GM18907 (cell line): ENCODE measurements at regions not wholly inside any gene's neighbourhood (a gene's known extent, or its start where the extent isn't known, plus 50 kb on each side); places are given as distances from the start of the nearest gene placed in this dataset.
A peak's percentile ranks its signal among the peaks of the same experiment; 100 is the strongest.
"Not testable (repeated sequence)": the region's sequence is repeated elsewhere in the genome, so short reads cannot be mapped to it uniquely, and the experiment has no call there.

Experiments used
- ATAC-seq: cut with Tn5 transposase; IDR thresholded peaks from one replicate; pipeline ENCODE4 v1.9.1; 2021; ENCODE audit warnings: mild to moderate bottlenecking, moderate library complexity; ENCODE audit not compliant: unreplicated experiment

DNA sequence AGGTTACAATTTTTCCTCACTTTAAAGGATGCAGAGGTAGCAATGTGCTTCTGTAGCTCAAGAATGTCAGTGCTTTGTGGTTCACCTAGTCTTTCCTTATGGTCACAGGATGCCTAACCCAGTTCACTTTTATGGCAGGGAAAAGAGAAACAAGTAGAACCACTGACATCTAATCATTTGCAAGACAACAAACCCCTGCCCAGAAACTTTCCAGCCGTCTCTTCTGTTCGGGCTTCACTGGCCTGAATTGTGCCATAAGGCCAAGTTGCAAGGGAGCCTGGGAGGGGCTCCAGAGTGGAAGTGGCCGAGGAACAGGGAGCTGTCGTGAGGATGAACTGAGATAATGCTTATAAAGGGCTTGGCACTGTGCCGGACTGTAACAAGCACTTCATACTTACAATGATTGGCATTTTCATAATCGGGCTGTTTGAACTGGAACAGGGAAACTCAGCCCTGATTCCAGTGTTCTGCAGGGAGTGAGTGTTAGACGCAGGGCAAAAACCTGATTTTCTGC is 212.6 kb downstream of the BCAS1 start:
- no peak for ATAC-seq

DNA sequence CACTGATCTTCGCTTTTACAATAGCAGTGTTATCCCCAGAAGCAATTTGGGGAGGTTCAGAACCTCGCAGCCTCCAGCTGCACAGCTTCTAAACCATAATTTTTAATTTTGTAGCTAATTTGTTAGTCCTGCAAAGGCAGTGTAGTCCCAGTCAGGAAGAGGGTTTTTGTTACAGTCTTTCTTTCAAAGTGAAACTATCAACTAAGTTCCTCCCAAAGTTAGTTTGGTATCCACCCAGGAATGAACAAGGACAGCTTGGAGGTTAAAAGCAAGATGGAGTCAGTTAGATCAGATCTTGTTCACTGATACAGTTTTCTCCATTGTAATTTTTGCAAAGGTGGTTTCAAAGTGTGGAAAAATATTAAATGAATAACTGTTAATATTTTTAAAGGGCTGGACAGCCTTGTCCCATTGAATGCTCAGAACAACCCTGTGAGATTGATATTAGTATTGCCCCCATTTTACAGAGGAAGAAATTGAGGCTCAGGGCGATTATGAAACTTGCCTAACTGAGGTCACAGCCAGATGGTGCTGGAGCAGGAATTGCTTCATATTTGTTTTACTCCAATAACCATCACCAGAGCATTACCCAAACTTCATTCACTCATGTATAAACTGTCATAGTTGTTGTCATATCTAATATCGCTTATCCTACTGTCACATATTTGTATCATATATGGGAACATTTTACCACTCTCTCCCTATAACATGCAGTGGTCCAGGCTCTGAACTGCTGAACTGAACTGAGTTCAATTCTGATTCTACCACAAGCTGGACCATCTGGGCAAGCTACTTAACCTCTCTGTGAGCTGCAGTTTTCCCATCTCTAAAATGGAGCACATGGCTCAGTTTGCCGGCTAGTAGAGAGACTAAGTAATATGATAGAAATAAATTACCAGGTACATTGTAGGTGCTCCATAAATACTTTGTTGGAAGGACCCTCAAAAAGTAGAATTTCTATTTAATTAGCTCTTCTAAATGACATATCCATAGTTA is 213.8 kb downstream of the BCAS1 start:
- no peak for ATAC-seq

DNA sequence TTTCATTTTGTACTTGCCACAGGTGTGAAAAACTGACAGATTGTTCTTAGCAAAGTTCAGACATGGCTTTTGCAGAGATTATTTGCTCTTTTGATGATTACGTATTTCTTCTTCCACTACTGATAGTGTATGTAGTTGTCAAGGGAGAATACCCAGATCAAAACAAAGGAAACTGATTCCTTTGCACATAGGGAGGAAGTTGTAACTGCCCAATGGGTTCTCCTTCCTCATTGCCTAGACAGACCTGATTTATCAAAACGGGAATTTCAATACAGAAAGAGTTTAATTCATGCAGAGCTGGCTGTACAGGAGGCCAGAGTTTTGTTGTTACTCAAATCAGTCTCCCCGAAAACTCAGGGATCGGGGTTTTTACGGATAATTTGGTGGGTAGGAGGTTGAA is 214.7 kb downstream of the BCAS1 start:
- ATAC-seq = no peak

DNA sequence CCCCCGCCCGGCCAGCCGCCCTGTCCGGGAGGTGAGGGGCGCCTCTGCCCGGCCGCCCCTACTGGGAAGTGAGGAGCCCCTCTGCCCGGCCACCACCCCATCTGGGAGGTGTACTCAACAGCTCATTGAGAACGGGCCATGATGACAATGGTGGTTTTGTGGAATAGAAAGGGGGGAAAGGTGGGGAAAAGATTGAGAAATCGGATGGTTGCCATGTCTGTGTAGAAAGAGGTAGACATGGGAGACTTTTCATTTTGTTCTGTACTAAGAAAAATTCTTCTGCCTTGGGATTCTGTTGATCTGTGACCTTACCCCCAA is 215.8 kb downstream of the BCAS1 start:
- not testable (repeated sequence) for ATAC-seq

DNA sequence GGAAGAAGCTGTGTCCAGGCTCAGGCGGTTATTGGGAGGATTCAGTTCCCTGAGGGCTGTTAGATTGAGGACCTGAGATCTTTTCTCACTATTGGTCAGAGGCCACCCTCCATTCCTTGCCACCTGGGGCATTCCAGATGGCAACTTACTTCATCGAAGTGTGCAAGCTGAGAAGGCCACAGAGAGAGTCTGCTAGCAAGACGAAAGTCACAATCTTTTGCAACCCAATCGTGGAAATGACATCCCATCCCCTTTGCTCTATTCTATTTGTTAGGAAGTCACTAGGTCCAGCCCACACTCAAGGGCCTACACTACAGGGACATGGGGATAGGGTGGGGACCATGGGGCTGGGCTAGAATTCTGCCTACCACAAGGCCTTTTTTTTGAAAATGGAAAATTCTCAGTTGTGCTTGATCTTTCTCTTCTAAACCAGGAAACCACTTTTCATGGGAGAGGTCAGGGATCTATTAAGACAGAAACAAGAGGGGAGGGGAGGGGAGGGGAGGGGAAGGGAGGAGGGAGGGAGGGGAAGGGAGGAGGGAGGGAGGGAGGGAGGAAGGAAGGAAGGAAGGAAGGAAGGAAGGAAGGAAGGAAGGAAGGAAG is 217.2 kb downstream of the BCAS1 start:
- ATAC-seq = no peak

DNA sequence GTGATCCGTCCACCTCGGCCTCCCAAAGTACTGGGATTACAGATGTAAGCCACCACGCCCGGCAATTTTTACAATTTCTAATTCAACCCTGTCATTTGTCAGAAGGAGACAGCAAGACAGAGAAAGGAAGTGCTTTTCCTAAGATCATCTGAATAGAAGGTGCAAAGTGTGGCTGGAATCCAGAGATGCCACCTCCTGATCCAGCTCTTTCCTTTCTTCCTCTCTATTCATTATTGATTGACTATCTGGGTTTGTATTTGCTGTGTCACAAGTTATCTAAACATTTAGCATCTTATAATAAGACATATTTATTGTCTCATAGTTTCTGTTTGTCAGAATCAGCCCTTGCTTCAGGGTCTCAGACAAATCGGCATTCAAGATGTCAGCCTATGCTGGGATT is 217.7 kb downstream of the BCAS1 start:
- ATAC-seq = no peak

DNA sequence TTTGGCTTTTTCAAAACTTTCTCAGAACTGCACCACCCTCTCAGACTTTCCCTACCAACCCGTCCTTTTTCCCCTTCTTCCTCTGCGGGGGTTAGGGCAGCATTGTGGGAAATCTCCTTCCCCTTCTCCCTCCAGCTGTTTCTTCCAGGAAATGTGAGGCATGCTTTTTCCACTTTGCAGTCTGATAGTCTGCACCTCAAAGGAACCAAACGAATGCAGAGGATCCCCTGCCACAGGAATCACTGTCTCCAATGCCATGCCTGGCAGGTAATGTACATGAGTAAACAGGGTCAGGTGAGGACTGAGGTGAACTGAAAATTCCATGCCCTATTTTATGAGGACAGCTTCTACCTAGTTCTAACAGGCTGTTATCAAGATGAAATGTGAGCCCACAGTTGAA is 218.4 kb downstream of the BCAS1 start:
- no peak for ATAC-seq

DNA sequence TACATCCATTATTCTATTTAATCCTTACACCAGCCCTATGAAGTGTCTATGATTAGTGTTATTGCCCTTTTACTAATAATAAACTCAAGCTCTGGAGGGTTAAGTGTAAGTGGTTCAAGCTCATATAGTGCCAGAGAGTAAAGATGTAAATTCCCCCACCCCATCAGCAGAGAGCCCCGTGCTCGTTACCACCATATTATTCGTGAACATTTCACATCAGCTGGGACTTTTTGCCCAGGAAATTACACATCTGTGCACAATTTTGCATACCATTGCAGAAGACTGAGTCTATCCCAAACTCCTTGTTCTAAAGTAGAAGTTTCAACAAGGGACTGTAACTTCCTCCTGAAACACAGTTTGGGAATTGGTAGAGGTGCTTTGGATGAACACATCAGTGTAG is 220.1 kb downstream of the BCAS1 start:
- no peak for ATAC-seq

DNA sequence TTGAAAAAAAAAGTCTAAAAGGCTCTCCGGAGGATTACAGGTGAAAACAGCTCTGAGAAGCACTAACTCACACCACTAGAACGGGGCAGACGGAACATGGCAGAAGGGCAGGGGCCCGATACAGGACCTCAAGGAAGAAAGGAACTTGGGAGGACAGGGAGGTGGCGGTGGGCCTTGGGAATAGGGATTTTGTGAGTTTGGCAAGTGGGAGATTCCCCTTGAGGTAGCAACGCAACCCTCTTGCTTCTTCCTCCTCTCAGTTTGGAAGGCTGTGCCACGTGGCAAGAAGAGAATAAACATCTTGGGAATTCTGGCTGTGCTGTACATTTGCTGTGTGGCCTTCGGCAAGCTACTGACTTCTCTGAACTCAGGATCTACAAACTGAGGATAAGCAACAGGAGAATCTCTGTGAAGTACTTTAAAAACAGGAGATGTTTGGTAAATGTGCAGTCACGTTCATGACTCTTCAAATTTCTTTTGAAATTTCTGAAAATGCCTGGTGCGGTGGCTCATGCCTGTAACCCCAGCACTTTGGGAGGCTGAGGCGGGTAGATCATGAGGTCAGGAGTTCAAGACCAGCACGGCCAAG is 220.8 kb downstream of the BCAS1 start:
- ATAC-seq = no peak

DNA sequence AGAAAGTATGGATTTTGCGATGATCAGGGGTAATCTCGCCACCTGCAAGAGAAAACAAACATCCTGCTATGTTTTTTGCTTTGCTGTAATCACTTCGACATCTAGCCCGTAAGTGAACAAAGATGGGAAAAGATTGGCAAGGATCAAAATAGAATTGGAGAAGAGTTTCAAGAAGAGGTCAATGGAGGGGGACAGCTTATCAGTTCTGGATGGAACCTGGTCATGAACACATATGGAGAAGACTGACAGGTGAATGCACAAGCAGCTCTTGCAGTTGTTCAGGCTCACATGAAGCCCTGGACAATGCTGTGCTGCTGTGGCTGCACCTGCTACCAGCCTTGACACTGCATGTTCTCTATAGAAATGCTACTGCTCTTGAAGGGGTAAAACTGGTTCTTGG is 222.1 kb downstream of the BCAS1 start:
- ATAC-seq = no peak

DNA sequence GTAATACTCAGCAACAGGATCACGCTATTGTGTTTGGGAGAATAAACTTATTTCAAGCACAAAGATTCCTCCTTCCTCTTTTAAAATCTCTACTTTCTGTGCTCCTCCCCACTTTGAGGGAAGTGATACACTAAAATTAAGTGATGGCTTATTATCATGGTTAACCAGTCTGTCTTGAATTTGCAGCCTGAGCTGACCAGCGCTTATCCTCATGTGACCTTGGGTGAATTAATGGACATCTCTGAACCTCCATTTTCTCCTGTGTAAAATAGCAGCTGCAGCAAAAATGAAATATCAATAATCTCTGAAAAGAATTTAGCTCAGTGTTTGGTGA is 222.6 kb downstream of the BCAS1 start:
- ATAC-seq = no peak

DNA sequence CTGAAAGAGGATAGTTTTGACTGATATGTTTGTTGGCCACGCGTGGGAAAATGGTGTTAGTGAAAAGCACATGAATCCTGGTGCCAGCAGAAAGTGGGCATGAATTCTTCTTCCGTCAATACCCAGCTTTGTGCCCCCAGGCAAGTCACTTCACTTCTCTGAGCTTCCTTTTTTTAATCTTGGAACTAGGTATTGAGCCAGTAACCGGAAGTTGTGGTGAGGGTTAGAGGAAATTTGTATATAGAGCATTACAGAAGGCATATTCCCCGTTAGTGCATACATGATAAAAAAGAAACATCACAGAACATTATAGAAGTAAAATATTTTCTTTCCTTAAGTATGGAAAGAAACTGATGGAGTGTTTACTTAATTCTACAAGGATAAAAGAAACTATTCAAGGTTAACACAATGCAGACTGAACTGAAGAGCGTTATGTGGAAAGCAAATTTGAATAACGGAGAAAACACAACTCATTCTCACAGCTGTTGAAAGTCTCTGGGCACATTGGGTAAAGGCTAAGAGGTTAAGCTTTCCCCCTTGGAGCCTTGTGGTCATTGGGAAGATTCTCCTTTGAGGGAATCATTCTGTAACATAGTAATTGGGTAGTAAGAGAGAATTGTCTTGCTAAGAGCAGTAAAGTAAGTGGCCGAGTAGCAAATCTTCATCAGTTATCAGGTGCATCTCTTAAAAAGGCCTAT is 223.1 kb downstream of the BCAS1 start:
- ATAC-seq = no peak

DNA sequence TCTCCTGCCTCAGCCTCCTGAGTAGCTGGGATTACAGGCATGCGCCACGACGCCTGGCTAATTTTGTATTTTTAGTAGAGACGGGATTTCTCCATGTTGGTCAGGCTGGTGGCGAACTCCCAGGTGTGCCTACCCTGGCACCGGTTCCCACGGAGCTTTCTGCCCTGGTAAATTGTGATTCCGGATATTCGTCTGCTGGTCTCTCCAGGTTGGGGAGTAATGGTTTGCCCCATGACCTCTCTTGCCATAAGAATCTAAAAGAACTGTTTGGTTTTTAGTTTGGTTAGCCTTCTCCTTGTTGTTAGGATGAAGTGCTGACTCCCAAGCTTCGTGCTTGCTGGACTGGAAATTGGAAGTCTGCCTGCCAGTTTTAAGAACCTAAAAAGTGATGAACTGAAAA is 223.8 kb downstream of the BCAS1 start:
- ATAC-seq = no peak

DNA sequence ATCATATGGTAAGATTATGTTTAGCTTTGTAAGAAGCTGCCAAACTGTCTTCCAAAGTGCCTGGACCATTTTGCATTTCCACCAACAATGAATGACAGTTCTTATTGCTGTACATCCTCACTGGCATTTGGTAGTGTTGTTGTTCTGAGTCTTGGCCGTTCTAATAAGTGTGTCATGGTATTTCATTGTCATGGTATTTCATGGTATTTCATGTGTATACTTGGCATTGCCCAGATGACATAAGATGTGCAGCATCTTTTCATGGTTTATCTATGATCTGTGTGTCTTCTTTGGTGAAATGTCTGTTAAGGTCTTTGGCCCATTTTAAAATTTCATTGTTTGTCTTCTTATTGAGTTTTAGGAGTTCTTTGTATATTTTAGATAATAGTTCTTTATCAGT is 224.4 kb downstream of the BCAS1 start:
- no peak for ATAC-seq

DNA sequence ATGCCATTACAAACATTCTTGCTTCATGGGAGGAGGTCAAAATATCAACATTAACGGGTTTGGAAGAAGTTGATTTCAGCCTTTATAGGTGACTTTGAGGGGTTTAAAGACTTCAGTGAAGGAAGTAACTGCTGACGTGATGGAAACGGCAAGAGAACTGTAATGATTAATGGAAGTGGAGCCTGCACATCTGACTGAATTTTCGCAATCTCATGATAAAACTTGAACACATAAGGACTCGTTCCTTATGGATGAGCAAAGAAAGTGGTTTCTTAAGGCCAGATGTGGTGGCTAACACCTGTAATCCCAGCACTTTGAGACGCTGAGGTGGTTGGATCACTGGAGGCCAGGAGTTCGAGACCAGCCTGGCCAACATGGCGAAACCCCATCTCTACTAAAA is 226.1 kb downstream of the BCAS1 start:
- ATAC-seq = no peak

DNA sequence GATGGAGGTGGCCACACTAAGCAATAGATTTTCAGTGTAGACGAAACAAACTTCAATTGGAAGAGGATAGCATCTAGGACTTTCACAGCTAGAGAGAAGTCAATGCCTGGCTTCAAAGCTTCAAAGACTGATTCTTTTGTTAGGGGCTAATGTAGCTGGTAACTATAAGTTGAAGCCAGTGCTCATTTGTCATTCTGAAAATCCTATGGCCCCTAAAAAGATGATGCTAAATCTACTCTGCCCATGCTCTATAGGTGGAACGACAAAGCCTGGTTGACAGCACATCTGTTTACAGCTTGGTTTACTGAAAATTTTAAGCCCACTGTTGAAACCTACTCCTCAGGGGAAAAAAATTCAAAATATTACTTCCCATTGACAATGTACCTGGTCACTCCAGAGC is 226.7 kb downstream of the BCAS1 start:
- ATAC-seq = no peak

DNA sequence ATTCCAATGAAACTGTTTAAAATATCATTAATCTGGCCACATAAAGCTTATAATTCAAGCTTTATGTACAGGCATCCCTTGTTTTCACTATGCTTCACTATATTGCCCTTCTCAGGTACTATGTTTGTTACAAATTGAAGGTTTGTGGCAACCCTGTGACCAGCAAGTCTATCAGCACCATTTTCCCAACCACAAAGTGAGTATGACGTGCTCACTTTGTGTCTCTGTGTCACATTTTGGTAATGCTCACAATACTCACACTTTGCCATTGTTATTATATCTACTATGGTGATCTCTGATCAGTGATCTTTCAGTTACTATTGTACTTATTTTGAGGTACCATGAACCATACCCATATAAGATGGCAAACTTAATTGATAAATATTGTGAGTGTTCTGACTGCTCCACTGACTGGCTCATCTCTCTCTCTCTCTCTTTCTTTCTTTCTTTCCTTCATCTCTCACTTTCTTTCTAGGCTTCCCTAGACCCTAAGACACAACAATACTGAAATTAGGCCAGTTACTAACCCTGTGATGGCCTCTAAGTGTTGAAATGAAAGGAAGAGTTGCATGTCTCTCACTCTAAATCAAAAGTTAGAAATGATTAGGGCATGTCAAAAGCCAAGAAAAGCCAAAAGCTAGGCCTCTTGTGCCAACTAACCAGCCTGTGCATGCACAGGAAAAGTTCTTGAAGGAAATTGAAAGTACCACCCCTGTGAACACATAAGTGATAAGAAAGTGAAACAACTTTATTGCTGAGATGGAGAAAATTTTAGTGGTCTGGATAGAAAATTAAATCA is 227.9 kb downstream of the BCAS1 start:
- ATAC-seq = peak; percentile 40

DNA sequence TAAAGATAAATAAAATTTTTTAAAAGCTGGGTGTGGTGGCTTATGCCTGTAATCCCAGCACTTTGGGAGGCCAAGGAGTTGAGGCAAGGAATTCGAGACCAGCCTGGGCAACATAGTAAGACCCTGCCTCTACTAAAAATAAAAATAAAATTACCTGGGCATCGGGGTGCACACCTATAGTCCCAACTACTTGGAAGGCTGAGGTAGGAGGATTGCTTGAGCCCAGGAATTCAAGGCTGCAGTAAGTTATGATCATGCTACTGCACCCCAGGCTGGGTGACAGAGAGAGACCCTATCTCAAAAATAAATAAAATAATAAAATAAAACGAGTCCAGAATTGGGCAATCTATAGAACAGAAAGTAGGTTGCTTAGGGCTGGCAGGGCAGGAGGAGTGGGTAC is 228.7 kb downstream of the BCAS1 start:
- ATAC-seq = no peak

DNA sequence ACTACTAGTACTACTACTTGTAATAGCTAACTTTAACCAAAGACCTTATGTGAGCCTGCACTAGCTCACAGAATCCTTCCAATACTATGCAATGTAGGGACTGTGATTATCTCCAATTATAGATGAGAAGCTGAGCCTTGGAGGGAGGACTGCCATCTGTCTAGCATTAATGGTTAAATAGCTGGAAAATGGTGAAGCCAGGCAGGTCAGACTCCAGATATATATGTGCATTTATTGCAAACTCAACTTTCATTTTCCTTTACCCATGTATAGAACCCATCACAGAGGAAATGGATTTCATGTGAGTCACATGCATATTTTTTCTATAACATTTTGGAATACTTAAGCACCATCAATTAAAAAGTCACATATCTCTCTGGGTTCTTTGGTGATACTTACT is 229.9 kb downstream of the BCAS1 start:
- no peak for ATAC-seq

DNA sequence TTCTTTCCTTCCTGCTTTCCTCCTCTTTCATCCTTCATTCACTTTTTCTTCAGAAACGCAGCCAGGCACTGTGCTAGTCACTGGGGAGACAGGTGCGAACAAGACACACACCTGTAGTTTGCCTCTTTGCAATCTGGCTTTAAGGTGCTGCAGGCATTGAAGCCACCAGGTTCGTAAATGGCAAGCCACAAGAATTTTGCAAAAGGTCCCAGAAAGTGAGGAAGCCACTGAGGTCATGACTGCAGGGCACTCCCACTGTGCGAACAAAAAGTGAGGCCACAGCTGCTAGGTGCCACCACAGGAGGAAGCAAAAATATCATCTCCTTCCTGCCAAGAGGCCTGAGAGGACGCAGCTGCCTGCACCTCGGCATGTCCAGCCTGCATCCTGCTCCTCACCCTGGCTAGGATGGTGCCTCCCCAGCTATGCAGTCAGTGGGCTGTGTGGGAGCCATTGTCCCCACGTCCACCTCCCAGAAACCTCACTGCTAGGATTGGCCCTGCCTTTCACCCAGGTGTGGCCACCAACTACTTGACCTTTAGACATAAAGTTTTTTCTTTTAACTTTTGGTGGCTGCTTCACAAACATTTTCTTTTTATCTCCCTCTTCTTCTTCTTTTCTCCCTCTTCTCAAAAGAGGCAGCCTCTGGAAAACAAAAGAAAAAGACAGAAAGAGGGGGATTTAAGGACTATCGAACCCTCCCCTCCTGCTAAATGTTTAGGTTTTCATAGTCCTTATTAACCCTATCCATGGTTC is 230.8 kb downstream of the BCAS1 start:
- ATAC-seq = peak; percentile 72
